ENCODE measurements at regions not wholly inside any gene's neighbourhood (a gene's known extent, or its start where the extent isn't known, plus 50 kb on each side); places are given as distances from the start of the nearest gene placed in this dataset.

GRCh38 chr1:177811429-177811828 lies 158.4 kb downstream of the SEC16B start:
- ChIA-PET POLR2A (ENCODE audit: unreplicated experiment) (no interaction called here), CTCF (no interaction called here)
- Histone ChIP-seq H3F3A (ENCODE audit: insufficient read depth, low read depth) (no peaks in the 10 kb centered on the region), H3K4me1 (replicated peaks; ENCODE audit: insufficient read depth) (no peaks in the 10 kb centered on the region), H3K79me2 (ENCODE audit: low read depth) (no peaks in the 10 kb centered on the region), H3K9me2 (ENCODE audit: insufficient read depth) (no peaks in the 10 kb centered on the region), H3K4me2 (no peak overlapping the region), H2AFZ (no peak overlapping the region), H4K20me1 (ENCODE audit: insufficient read depth) (no peaks in the 10 kb centered on the region), H3K9me3 (ENCODE audit: insufficient read depth, low read depth) (no peaks in the 10 kb centered on the region), H3K36me3 (ENCODE audit: low read depth) (no peaks in the 10 kb centered on the region), H3K27me3 (ENCODE audit: insufficient read depth, low read depth) (peaks cover 18% of the 10 kb centered on the region; the same call in 1 of the 2 replicates), H3K4me3 (no peak overlapping the region), H3K27ac (no peak overlapping the region)
- no peak for DNase-seq
- TF ChIP-seq EZH2 (IDR thresholded peaks at IDR 0.05; ENCODE audit: low read depth) (no peak), CTCF (conservative IDR thresholded peaks at IDR 0.05) (no peak)
- intact Hi-C loops (cut with micrococcal nuclease; ENCODE audit: unreplicated experiment), result no loop called here
- BruUV-seq (replicated peaks), result no TSS peak

GRCh38 chr1:177809819-177810218 lies 160.0 kb downstream of the SEC16B start:
- ChIA-PET CTCF (no interaction called here), POLR2A (ENCODE audit: unreplicated experiment) (no interaction called here)
- no peak for TF ChIP-seq CTCF (conservative IDR thresholded peaks at IDR 0.05)
- TF ChIP-seq EZH2 (IDR thresholded peaks at IDR 0.05; ENCODE audit: low read depth), result no peak
- H3F3A ChIP-seq (ENCODE audit: insufficient read depth, low read depth), result no peaks in the 10 kb centered on the region
- H3K36me3 ChIP-seq (ENCODE audit: low read depth), result no peaks in the 10 kb centered on the region
- H3K79me2 ChIP-seq (ENCODE audit: low read depth), result no peaks in the 10 kb centered on the region
- no TSS peak for BruUV-seq (replicated peaks)
- no peak overlapping the region for H3K4me3 ChIP-seq
- H3K9me3 ChIP-seq (ENCODE audit: insufficient read depth, low read depth), result no peaks in the 10 kb centered on the region
- no peaks in the 10 kb centered on the region for H3K9me2 ChIP-seq (ENCODE audit: insufficient read depth)
- intact Hi-C loops (cut with micrococcal nuclease; ENCODE audit: unreplicated experiment), result no loop called here
- DNase-seq, result no peak
- peaks cover 18% of the 10 kb centered on the region; the same call in 1 of the 2 replicates for H3K27me3 ChIP-seq (ENCODE audit: insufficient read depth, low read depth)
- H3K4me1 ChIP-seq (replicated peaks; ENCODE audit: insufficient read depth), result no peaks in the 10 kb centered on the region
- H2AFZ ChIP-seq, result no peak overlapping the region
- H3K4me2 ChIP-seq, result no peak overlapping the region
- H4K20me1 ChIP-seq (ENCODE audit: insufficient read depth), result no peaks in the 10 kb centered on the region
- H3K27ac ChIP-seq, result no peak overlapping the region

- no peak overlapping the region for H3K4me2 ChIP-seq
- H4K20me1 ChIP-seq (ENCODE audit: insufficient read depth), result no peaks in the 10 kb centered on the region
- H3K27ac ChIP-seq, result no peak overlapping the region
- intact Hi-C loops (cut with micrococcal nuclease; ENCODE audit: unreplicated experiment), result no loop called here
- no peaks in the 10 kb centered on the region for H3F3A ChIP-seq (ENCODE audit: insufficient read depth, low read depth)
- no peaks in the 10 kb centered on the region for H3K4me1 ChIP-seq (replicated peaks; ENCODE audit: insufficient read depth)
- H3K36me3 ChIP-seq (ENCODE audit: low read depth), result no peaks in the 10 kb centered on the region
- H2AFZ ChIP-seq, result no peak overlapping the region
- H3K9me3 ChIP-seq (ENCODE audit: insufficient read depth, low read depth), result no peaks in the 10 kb centered on the region
- H3K27me3 ChIP-seq (ENCODE audit: insufficient read depth, low read depth), result no peaks in the 10 kb centered on the region
- CTCF ChIA-PET, result no interaction called here
- H3K9me2 ChIP-seq (ENCODE audit: insufficient read depth), result no peaks in the 10 kb centered on the region
- POLR2A ChIA-PET (ENCODE audit: unreplicated experiment), result no interaction called here
- no peak overlapping the region for H3K4me3 ChIP-seq
- TF ChIP-seq CTCF (conservative IDR thresholded peaks at IDR 0.05) (no peak), EZH2 (IDR thresholded peaks at IDR 0.05; ENCODE audit: low read depth) (no peak)
- H3K79me2 ChIP-seq (ENCODE audit: low read depth), result no peaks in the 10 kb centered on the region
- no peak for DNase-seq
- no TSS peak for BruUV-seq (replicated peaks)
Observed at GRCh38 chr1:177802304-177802703, 167.6 kb downstream of the SEC16B start.

Data from PC-9 (cell line).